Panc1 (cell line): ENCODE measurements at regions not wholly inside any gene's neighbourhood (a gene's known extent, or its start where the extent isn't known, plus 50 kb on each side); places are given as distances from the start of the nearest gene placed in this dataset.

Source experiments
- SIN3A ChIP-seq: IDR thresholded peaks from 2 replicates; pipeline ENCODE4 v1.6.1; 2012; ENCODE audit warnings: low read depth, mild to moderate bottlenecking, low read length, moderate library complexity, borderline replicate concordance; ENCODE audit not compliant: insufficient read depth
- TF ChIP-seq, protein P1 (sequence below): fragments of 450-650 bp; IDR thresholded peaks from 2 replicates; pipeline ENCODE4 v1.5.1; 2017; ENCODE audit warnings: mild to moderate bottlenecking

DNA sequence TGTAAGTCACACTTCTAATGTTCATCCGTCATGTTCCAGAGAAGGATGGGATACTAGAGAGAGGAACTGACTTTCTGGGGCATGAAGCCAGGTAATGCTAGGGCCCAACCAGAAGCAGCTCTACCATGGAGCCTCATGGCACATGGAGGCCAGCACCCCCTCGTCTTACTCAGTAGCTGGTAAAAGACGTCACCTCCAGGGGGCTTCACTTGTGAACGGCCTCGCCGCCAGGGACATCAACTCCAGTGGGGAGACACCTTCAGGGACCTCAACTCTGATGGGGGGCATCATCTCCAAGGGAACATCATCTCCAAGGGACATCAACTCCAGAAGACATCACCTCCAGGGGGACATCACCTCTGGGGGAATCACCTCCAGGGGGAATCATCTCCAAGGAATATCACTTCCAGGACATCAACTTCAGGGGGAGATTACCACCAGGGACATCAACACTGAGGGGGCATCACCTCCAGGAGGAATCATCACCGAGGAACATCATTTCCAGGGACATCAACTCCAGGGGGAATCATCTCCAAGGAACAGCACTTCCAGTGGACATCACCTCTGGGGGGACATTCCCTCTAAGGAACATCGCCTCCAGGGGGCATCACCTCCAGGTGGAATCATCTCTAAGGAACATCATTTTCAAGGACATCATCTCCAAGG lies 168.4 kb downstream of the NDUFA10 start:
- TF ChIP-seq, protein P1, sequence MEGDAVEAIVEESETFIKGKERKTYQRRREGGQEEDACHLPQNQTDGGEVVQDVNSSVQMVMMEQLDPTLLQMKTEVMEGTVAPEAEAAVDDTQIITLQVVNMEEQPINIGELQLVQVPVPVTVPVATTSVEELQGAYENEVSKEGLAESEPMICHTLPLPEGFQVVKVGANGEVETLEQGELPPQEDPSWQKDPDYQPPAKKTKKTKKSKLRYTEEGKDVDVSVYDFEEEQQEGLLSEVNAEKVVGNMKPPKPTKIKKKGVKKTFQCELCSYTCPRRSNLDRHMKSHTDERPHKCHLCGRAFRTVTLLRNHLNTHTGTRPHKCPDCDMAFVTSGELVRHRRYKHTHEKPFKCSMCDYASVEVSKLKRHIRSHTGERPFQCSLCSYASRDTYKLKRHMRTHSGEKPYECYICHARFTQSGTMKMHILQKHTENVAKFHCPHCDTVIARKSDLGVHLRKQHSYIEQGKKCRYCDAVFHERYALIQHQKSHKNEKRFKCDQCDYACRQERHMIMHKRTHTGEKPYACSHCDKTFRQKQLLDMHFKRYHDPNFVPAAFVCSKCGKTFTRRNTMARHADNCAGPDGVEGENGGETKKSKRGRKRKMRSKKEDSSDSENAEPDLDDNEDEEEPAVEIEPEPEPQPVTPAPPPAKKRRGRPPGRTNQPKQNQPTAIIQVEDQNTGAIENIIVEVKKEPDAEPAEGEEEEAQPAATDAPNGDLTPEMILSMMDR: no peak
- no peak for TF ChIP-seq SIN3A
